ENCODE measurements at regions not wholly inside any gene's neighbourhood (a gene's known extent, or its start where the extent isn't known, plus 50 kb on each side); places are given as distances from the start of the nearest gene placed in this dataset.

GRCh38 chr5:169448826-169449225 is 134.7 kb upstream of the SPDL1 start:
- DNase-seq (ENCODE audit: low read depth): no peak

GRCh38 chr5:169445191-169445590 is 138.4 kb upstream of the SPDL1 start:
- no peak for DNase-seq (ENCODE audit: low read depth)

GRCh38 chr5:169442913-169443784 is 140.4 kb upstream of the SPDL1 start:
- peak; percentile 10 for DNase-seq (ENCODE audit: low read depth)

GRCh38 chr5:169442403-169442874 is 141.1 kb upstream of the SPDL1 start:
- peak; percentile 20 for DNase-seq (ENCODE audit: low read depth)

- no peak for DNase-seq (ENCODE audit: low read depth)
These were observed 139.3 kb upstream of the SLIT3 start for GRCh38 chr5:169440107-169440705.

GRCh38 chr5:169439362-169439761 is 138.4 kb upstream of the SLIT3 start:
- DNase-seq (ENCODE audit: low read depth): no peak

GRCh38 chr5:169435506-169436229 is 134.7 kb upstream of the SLIT3 start:
- DNase-seq (ENCODE audit: low read depth): no peak

- no peak for DNase-seq (ENCODE audit: low read depth)
These were observed 132.3 kb upstream of the SLIT3 start for GRCh38 chr5:169433221-169433651.

- peak; percentile 8 for DNase-seq (ENCODE audit: low read depth)
These were observed 130.4 kb upstream of the SLIT3 start for GRCh38 chr5:169431386-169431785.

GRCh38 chr5:169430671-169431070 is 129.7 kb upstream of the SLIT3 start:
- peak; percentile 27 for DNase-seq (ENCODE audit: low read depth)

GRCh38 chr5:169429044-169429443 is 128.1 kb upstream of the SLIT3 start:
- no peak for DNase-seq (ENCODE audit: low read depth)

- no peak for DNase-seq (ENCODE audit: low read depth)
These were observed 125.8 kb upstream of the SLIT3 start for GRCh38 chr5:169426784-169427183.

- DNase-seq (ENCODE audit: low read depth): no peak
These were observed 123.9 kb upstream of the SLIT3 start for GRCh38 chr5:169424670-169425378.

GRCh38 chr5:169424279-169424655 is 123.3 kb upstream of the SLIT3 start:
- DNase-seq (ENCODE audit: low read depth): no peak

- no peak for DNase-seq (ENCODE audit: low read depth)
These were observed 122.8 kb upstream of the SLIT3 start for GRCh38 chr5:169423580-169424278.

- DNase-seq (ENCODE audit: low read depth): no peak
These were observed 121.1 kb upstream of the SLIT3 start for GRCh38 chr5:169422087-169422486.

- DNase-seq (ENCODE audit: low read depth): peak; percentile 34
These were observed 120.7 kb upstream of the SLIT3 start for GRCh38 chr5:169421677-169422076.

- no peak for DNase-seq (ENCODE audit: low read depth)
These were observed 116.7 kb upstream of the SLIT3 start for GRCh38 chr5:169417676-169418075.

GRCh38 chr5:169416583-169417196 is 115.8 kb upstream of the SLIT3 start:
- DNase-seq (ENCODE audit: low read depth): peak; percentile 90

GRCh38 chr5:169415948-169416347 is 115.0 kb upstream of the SLIT3 start:
- DNase-seq (ENCODE audit: low read depth): no peak

GRCh38 chr5:169415371-169415770 is 114.4 kb upstream of the SLIT3 start:
- DNase-seq (ENCODE audit: low read depth): no peak

All from iris pigment epithelial cell (primary cell).